ENCODE measurements at regions not wholly inside any gene's neighbourhood (a gene's known extent, or its start where the extent isn't known, plus 50 kb on each side); places are given as distances from the start of the nearest gene placed in this dataset.
A peak's percentile ranks its signal among the peaks of the same experiment; 100 is the strongest.

GRCh38 chr10:65496541-65496940 is 1429.3 kb upstream of the LRRTM3 start:
- no peak for TF ChIP-seq EZH2phosphoT487 (IDR thresholded peaks at IDR 0.05; ENCODE audit: low read depth)
- TF ChIP-seq CTCF (IDR thresholded peaks at IDR 0.05; ENCODE audit: low read depth, low read length): no peak
- no peak overlapping the region for H3K9ac ChIP-seq (ENCODE audit: low read length)
- H3K4me1 ChIP-seq (ENCODE audit: low read length): peaks cover 12% of the 10 kb centered on the region
- H3K27me3 ChIP-seq (ENCODE audit: low read depth, low read length): no peaks in the 10 kb centered on the region
- H3K79me2 ChIP-seq (ENCODE audit: low read length): no peaks in the 10 kb centered on the region
- no peak overlapping the region for H3K4me2 ChIP-seq (ENCODE audit: low read length)
- no peaks in the 10 kb centered on the region for H3K9me3 ChIP-seq (ENCODE audit: insufficient read depth, low read length)
- no peak overlapping the region for H3K27ac ChIP-seq (ENCODE audit: low read length)
- H2AFZ ChIP-seq (ENCODE audit: low read depth, low read length): no peak overlapping the region
- no peaks in the 10 kb centered on the region for H3K36me3 ChIP-seq (replicated peaks; ENCODE audit: low read depth, low read length)
- no peak overlapping the region for H3K4me3 ChIP-seq (ENCODE audit: low read length)
- H4K20me1 ChIP-seq (ENCODE audit: insufficient read depth, low read length): no peaks in the 10 kb centered on the region

- Histone ChIP-seq H3K36me3 (replicated peaks; ENCODE audit: low read depth, low read length) (peaks cover 7% of the 10 kb centered on the region), H4K20me1 (ENCODE audit: insufficient read depth, low read length) (no peaks in the 10 kb centered on the region), H2AFZ (ENCODE audit: low read depth, low read length) (no peak overlapping the region), H3K4me2 (ENCODE audit: low read length) (no peak overlapping the region), H3K79me2 (ENCODE audit: low read length) (no peaks in the 10 kb centered on the region), H3K27me3 (ENCODE audit: low read depth, low read length) (no peaks in the 10 kb centered on the region), H3K27ac (ENCODE audit: low read length) (no peak overlapping the region), H3K9me3 (ENCODE audit: insufficient read depth, low read length) (no peaks in the 10 kb centered on the region), H3K9ac (ENCODE audit: low read length) (no peak overlapping the region), H3K4me3 (ENCODE audit: low read length) (no peak overlapping the region), H3K4me1 (ENCODE audit: low read length) (peaks cover 19% of the 10 kb centered on the region)
- TF ChIP-seq EZH2phosphoT487 (IDR thresholded peaks at IDR 0.05; ENCODE audit: low read depth): no peak
- no peak for TF ChIP-seq CTCF (IDR thresholded peaks at IDR 0.05; ENCODE audit: low read depth, low read length)
Observed at GRCh38 chr10:65497837-65498236, 1428.0 kb upstream of the LRRTM3 start.

- Histone ChIP-seq H3K27ac (ENCODE audit: low read length) (peak overlapping the region; percentile 83), H3K36me3 (replicated peaks; ENCODE audit: low read depth, low read length) (peaks cover 7% of the 10 kb centered on the region), H3K79me2 (ENCODE audit: low read length) (no peaks in the 10 kb centered on the region), H3K4me1 (ENCODE audit: low read length) (peaks cover 19% of the 10 kb centered on the region), H3K9me3 (ENCODE audit: insufficient read depth, low read length) (no peaks in the 10 kb centered on the region), H3K27me3 (ENCODE audit: low read depth, low read length) (no peaks in the 10 kb centered on the region), H3K9ac (ENCODE audit: low read length) (peak overlapping the region; percentile 57), H2AFZ (ENCODE audit: low read depth, low read length) (peak overlapping the region; percentile 79), H3K4me2 (ENCODE audit: low read length) (peak overlapping the region; percentile 64), H4K20me1 (ENCODE audit: insufficient read depth, low read length) (no peaks in the 10 kb centered on the region), H3K4me3 (ENCODE audit: low read length) (peak overlapping the region; percentile 44)
- TF ChIP-seq EZH2phosphoT487 (IDR thresholded peaks at IDR 0.05; ENCODE audit: low read depth) (no peak), CTCF (IDR thresholded peaks at IDR 0.05; ENCODE audit: low read depth, low read length) (no peak)
Observed at GRCh38 chr10:65500716-65501115, 1425.1 kb upstream of the LRRTM3 start.

- H3K36me3 ChIP-seq (replicated peaks; ENCODE audit: low read depth, low read length): peaks cover 7% of the 10 kb centered on the region
- peak overlapping the region; percentile 57; the same call in 1 of the 2 replicates for H3K9ac ChIP-seq (ENCODE audit: low read length)
- H3K27me3 ChIP-seq (ENCODE audit: low read depth, low read length): no peaks in the 10 kb centered on the region
- H3K79me2 ChIP-seq (ENCODE audit: low read length): no peaks in the 10 kb centered on the region
- H3K4me2 ChIP-seq (ENCODE audit: low read length): peak overlapping the region; percentile 64
- H4K20me1 ChIP-seq (ENCODE audit: insufficient read depth, low read length): no peaks in the 10 kb centered on the region
- H3K4me3 ChIP-seq (ENCODE audit: low read length): no peak overlapping the region
- TF ChIP-seq CTCF (IDR thresholded peaks at IDR 0.05; ENCODE audit: low read depth, low read length) (no peak), EZH2phosphoT487 (IDR thresholded peaks at IDR 0.05; ENCODE audit: low read depth) (no peak)
- no peaks in the 10 kb centered on the region for H3K9me3 ChIP-seq (ENCODE audit: insufficient read depth, low read length)
- H3K27ac ChIP-seq (ENCODE audit: low read length): peak overlapping the region; percentile 83
- H2AFZ ChIP-seq (ENCODE audit: low read depth, low read length): peak overlapping the region; percentile 52; the same call in 1 of the 2 replicates
- H3K4me1 ChIP-seq (ENCODE audit: low read length): peaks cover 19% of the 10 kb centered on the region
Observed at GRCh38 chr10:65501259-65501658, 1424.6 kb upstream of the LRRTM3 start.
